ENCODE measurements at regions not wholly inside any gene's neighbourhood (a gene's known extent, or its start where the extent isn't known, plus 50 kb on each side); places are given as distances from the start of the nearest gene placed in this dataset.

GRCh38 chr1:193727850-193728249, 541.4 kb upstream of the B3GALT2 start (continued):
- TF ChIP-seq PRDM15 (CRISPR knock-in tag; IDR thresholded peaks at IDR 0.05) (no peak), SUZ12 (IDR thresholded peaks at IDR 0.05; ENCODE audit: unreplicated experiment) (no peak), IKZF1 (conservative IDR thresholded peaks at IDR 0.05) (no peak), POLR2AphosphoS2 (IDR thresholded peaks at IDR 0.05; ENCODE audit: low read depth, low read length) (no peak), PML (IDR thresholded peaks at IDR 0.05; ENCODE audit: low read length) (no peak)

- intact Hi-C loops (cut with micrococcal nuclease; ENCODE audit: unreplicated experiment), result no loop called here
- ChIA-PET SMC1A (ENCODE audit: uncharacterized antibody, unreplicated experiment) (interaction anchor here (0.9 kb wide), 1 partner anchor 10 kb away, joined by 3 read pairs; no protein-coding TSS in a partner anchor), CTCF (no interaction called here), POLR2A (interaction anchor here (0.7 kb wide), 1 partner anchor 108 kb away, joined by 3 read pairs; no protein-coding TSS in a partner anchor), RAD21 (ENCODE audit: unreplicated experiment) (no interaction called here)
- H3K9me3 ChIP-seq (replicated peaks; ENCODE audit: control insufficient read depth, insufficient read depth, low read length), result no peaks in the 10 kb centered on the region
- 31% methylated on average over 3 of the region's 3 CpGs for WGBS (ENCODE audit: insufficient coverage, insufficient replicate concordance, low lambda C conversion rate, missing lambda C conversion rate)
- FAIRE-seq, result no peak
- H4K20me1 ChIP-seq (ENCODE audit: control insufficient read depth, insufficient read depth), result no peaks in the 10 kb centered on the region
- H3K36me3 ChIP-seq (ENCODE audit: control insufficient read depth in 2 of 2, insufficient read depth in 2 of 2, low read length in 1 of 2), result no peaks in the 10 kb centered on the region
- no peak overlapping the region for H3K4me2 ChIP-seq (ENCODE audit: control insufficient read depth, insufficient read depth)
- no peak overlapping the region for H3K9ac ChIP-seq (ENCODE audit: control insufficient read depth, insufficient read depth, low read length)
- H3K27me3 ChIP-seq (replicated peaks in 1 of 2; ENCODE audit: control insufficient read depth in 2 of 2, insufficient read depth in 2 of 2, low read length in 1 of 2), result no peaks in the 10 kb centered on the region
- H3K4me1 ChIP-seq (ENCODE audit: control insufficient read depth, insufficient read depth, low read length), result no peaks in the 10 kb centered on the region
- no peaks in the 10 kb centered on the region for H3K79me2 ChIP-seq (ENCODE audit: control insufficient read depth, insufficient read depth, low read length)
- in situ Hi-C loops (cut with MboI), result no loop called here
- no peak for DNase-seq (ENCODE audit: low read depth, low spot score)
- no peak for ATAC-seq
- no peak overlapping the region for H3K27ac ChIP-seq (ENCODE audit: control insufficient read depth, insufficient read depth)
- H3K4me3 ChIP-seq, result no peak overlapping the region
- TF ChIP-seq NR2C1 (IDR thresholded peaks at IDR 0.05) (no peak), SRF (IDR thresholded peaks at IDR 0.05; ENCODE audit: low read depth in 2 of 2, low read length in 2 of 2) (no peak), CBX5 (IDR thresholded peaks at IDR 0.05; ENCODE audit: low read depth) (no peak), ZNF207 (IDR thresholded peaks at IDR 0.05; ENCODE audit: borderline replicate concordance) (no peak), CREM (IDR thresholded peaks at IDR 0.05; ENCODE audit: low read depth) (no peak), POLR2AphosphoS5 (IDR thresholded peaks at IDR 0.05; ENCODE audit: low read length) (no peak), DPF2 (IDR thresholded peaks at IDR 0.05) (no peak), MYC (IDR thresholded peaks at IDR 0.05; ENCODE audit: insufficient read depth, insufficient read length, insufficient replicate concordance, low read length, severe bottlenecking) (no peak), ZNF622 (IDR thresholded peaks at IDR 0.05) (no peak), RFX5 (IDR thresholded peaks at IDR 0.05; ENCODE audit: low read depth, low read length) (no peak), NR2F1 (conservative IDR thresholded peaks at IDR 0.05) (no peak)
- H2AFZ ChIP-seq (ENCODE audit: control insufficient read depth, low read depth, low read length), result no peak overlapping the region
- no TSS peak for BruUV-seq (replicated peaks)
Measured at GRCh38 chr1:193726722-193727121, 540.3 kb upstream of the B3GALT2 start.
